Choroid plexus epithelial cell (primary cell): ENCODE measurements at regions not wholly inside any gene's neighbourhood (a gene's known extent, or its start where the extent isn't known, plus 50 kb on each side); places are given as distances from the start of the nearest gene placed in this dataset.

ENCODE experiments used
- DNase-seq: peaks from one replicate; pipeline ENCODE4 v3.0.0-alpha.2; 2010; ENCODE audit warnings: low read depth
- H3K4me3 ChIP-seq: 2 replicates; pipeline ENCODE4 v1.5.1; 2011; ENCODE audit warnings: low read depth, mild to moderate bottlenecking, control low read depth, low read length, moderate library complexity
- TF ChIP-seq, protein P1 (sequence below): conservative IDR thresholded peaks from 2 replicates; pipeline ENCODE4 v1.5.1; 2011; ENCODE audit warnings: low read depth, mild to moderate bottlenecking, control low read depth, inconsistent platforms, low read length, moderate library complexity

DNA sequence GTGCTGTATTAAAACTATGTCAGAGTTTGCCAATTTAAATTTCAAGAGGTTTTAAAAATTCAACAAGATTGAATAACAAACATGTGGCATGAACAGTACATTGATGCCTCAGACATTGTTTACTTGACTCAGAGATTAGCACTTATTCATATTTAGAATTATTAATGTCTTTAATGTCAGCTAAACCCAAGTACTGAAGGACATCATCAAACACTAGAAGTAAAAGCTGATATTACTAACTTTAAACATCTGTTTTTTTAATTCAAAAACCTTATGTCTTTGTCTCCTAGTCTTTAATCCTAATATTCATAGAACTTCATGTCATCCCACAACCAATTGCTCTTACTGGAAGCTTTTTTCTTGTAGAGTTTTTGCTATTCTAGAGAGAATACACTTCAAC is 406.2 kb upstream of the PCDH7 start:
- DNase-seq, result no peak
- no peak overlapping the region for H3K4me3 ChIP-seq
- TF ChIP-seq, protein P1, sequence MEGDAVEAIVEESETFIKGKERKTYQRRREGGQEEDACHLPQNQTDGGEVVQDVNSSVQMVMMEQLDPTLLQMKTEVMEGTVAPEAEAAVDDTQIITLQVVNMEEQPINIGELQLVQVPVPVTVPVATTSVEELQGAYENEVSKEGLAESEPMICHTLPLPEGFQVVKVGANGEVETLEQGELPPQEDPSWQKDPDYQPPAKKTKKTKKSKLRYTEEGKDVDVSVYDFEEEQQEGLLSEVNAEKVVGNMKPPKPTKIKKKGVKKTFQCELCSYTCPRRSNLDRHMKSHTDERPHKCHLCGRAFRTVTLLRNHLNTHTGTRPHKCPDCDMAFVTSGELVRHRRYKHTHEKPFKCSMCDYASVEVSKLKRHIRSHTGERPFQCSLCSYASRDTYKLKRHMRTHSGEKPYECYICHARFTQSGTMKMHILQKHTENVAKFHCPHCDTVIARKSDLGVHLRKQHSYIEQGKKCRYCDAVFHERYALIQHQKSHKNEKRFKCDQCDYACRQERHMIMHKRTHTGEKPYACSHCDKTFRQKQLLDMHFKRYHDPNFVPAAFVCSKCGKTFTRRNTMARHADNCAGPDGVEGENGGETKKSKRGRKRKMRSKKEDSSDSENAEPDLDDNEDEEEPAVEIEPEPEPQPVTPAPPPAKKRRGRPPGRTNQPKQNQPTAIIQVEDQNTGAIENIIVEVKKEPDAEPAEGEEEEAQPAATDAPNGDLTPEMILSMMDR, result no peak

DNA sequence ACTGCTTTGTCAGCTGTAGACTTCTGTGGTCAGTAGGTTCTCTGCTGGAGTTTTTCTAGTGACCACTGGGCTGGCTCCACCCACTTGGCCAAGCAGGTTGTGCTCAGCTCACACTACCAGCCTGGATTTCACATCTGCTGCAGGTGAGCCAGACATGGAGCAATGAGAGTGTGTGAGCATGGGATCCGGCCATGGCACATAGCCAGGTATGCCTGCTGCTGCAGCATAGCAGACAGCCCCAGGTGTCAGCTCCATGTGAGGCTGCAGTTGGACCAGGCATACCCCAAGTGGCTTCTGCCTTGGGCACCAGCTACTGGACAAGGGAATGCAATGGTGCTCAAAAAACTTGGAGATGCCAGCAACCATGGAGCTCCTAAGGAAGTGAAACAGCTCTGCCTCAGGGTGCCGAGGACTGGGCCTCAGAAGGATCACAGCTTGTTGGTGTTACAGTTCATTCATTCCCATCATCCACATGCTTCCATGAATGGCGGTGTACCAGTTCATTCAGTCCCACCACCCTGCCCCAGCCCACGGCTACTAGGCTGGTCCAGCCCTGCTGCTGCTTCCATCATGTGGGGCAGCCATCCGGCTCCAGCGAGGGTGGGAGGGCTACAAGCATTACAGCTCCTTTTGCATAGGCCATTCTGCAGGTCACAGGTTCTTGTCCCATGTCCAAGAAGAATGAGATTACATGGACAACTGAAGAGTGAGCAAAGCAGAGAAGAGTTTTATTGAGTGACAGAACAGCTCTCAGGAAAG is 389.1 kb upstream of the PCDH7 start:
- no peak overlapping the region for H3K4me3 ChIP-seq
- no peak for DNase-seq
- TF ChIP-seq, protein P1, result no peak

DNA sequence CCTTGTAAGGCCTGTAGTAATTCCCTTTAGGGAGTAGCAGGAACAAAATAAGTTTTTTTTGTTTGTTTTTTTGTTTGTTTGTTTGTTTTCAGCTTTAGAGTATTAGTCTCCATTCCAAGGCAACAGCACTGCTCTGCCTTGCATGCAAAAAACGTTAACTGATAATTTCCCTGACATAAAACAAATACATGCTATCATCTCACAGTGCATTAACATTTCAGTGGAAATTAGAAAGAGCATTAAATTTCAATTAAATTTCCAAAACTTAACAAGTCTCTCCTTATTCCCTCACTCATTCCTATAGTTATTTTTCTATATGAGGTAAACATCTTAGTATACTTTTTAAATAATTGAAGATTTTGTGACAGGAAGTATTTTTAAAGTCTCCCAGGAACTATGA is 378.4 kb upstream of the PCDH7 start:
- H3K4me3 ChIP-seq, result no peak overlapping the region
- TF ChIP-seq, protein P1, result no peak
- DNase-seq, result no peak

DNA sequence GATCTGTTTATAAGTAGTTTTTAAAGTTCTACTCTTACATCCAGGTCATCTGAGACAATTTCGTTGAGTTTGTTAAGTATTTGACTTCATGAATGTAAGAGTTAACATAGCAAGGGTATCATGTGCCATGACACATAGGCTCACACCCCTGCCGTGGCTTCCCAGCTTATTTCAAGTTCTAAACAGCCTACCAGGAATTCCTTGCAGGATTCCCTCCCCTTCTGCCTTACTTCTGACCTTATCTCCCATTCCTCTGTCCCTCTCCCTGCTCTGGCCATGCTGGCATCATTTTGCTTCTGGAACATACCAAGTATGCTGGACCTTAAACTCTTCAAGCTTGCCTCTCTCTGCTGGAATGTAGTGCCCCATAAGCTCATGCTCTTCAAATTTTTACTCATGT is 369.9 kb upstream of the PCDH7 start:
- no peak for DNase-seq
- TF ChIP-seq, protein P1, result no peak

DNA sequence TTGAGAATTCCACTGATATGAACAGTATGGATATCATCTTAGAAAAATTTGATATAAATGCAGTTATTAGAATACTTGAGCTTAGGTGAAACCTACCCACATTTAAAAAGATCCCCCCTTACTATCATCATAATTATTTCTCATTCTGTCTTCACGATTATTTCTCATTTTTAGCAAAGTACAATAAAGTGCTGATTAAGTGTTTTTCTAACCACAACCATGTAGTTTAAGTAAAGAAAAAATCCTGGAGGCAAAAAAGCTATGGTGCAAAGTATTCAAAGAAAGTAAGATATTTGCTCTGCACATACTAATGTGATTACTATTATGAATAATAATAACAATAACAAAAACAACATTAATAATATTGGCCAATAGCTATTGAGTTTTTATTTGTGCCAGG is 365.6 kb upstream of the PCDH7 start:
- no peak for DNase-seq
- TF ChIP-seq, protein P1, result no peak
- no peak overlapping the region for H3K4me3 ChIP-seq

More for the DNA sequence above, 369.9 kb upstream of the PCDH7 start:
- no peak overlapping the region for H3K4me3 ChIP-seq

DNA sequence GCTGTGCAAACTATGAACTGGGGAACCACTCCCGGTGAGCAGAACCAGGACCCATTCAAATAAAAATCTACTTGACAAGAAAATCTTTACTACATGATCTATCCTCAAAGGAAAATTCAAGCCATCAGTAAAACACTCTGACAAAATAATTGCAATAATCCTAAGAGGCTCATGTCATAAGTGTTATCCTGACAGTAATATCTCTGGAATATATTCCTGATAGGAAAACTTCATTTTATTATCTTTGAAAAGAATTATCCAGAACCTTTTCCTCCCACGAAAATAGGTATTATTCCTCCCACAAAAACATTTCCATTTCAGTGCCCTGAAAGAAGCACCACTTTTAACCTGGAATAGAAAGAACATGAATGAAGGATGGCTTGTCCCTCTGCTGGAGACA is 357.7 kb upstream of the PCDH7 start:
- DNase-seq, result no peak
- TF ChIP-seq, protein P1, result no peak
- H3K4me3 ChIP-seq, result no peak overlapping the region

DNA sequence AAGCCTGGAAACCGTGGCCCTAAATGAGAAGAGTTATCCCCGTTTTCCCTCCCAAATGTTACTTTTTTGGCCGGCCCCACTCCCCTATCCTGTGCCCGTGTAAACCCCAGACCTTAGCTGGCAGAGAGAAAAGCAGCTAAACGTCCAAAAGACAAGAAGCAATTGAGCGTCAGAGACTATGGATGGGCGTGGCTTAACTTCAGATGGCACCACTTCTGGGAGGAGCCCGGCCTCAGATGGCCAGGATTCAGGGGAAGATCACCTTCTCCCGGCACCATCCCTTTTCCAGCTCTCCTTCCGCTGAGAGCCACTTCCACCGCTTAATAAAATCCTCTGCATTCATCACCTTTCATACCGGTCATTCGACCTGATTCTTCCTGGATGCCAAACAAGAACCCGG is 350.1 kb upstream of the PCDH7 start:
- DNase-seq, result no peak
- TF ChIP-seq, protein P1, result no peak
- no peak overlapping the region for H3K4me3 ChIP-seq
